Right lobe of liver (tissue), 4 donors: ENCODE measurements at regions not wholly inside any gene's neighbourhood (a gene's known extent, or its start where the extent isn't known, plus 50 kb on each side); places are given as distances from the start of the nearest gene placed in this dataset.

Experiments used
- POLR2A ChIP-seq: fragments of 450-650 bp; IDR thresholded peaks from one replicate; pipeline ENCODE4 v1.6.1; 2017; ENCODE audit warnings: antibody characterized with exemption, mild to moderate bottlenecking
- TF ChIP-seq, protein P1 (sequence below), 4 donors: fragments of 200-600 bp in 3 of 4; fragments of 450-650 bp in 1 of 4; IDR thresholded peaks; one replicate each; pipeline versions ENCODE4 v1.5.1 to v1.8.0; 2016 to 2022; ENCODE audit warnings: antibody characterized with exemption in 4 of 4, mild to moderate bottlenecking in 2 of 4
- donor health status: DM: no; HTN: no; CAD: no.
- donor health status: DM: no; HTN: no; CAD: no.
- donor health status: DM: no; HTN: yes; CAD: no.

DNA sequence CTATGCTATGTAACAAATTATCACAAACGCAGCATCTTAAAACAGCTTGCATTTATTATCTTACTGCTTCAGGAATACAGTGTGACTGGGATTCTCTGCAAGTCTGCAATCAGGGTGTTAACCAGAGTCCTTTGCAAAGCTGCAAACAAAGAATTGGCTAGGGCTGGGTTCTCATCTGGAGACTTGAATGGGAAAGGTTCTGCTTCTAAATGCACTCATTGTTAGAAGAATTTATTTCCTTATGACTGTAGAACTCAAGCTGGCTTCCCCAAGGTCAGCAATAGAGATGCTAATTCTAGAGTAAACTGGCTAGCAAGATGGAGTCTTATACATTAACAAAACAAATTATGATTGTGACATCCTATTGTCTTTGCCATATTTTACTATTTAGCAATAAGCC, 673.7 kb downstream of the DIPK2A start:
- TF ChIP-seq, protein P1, sequence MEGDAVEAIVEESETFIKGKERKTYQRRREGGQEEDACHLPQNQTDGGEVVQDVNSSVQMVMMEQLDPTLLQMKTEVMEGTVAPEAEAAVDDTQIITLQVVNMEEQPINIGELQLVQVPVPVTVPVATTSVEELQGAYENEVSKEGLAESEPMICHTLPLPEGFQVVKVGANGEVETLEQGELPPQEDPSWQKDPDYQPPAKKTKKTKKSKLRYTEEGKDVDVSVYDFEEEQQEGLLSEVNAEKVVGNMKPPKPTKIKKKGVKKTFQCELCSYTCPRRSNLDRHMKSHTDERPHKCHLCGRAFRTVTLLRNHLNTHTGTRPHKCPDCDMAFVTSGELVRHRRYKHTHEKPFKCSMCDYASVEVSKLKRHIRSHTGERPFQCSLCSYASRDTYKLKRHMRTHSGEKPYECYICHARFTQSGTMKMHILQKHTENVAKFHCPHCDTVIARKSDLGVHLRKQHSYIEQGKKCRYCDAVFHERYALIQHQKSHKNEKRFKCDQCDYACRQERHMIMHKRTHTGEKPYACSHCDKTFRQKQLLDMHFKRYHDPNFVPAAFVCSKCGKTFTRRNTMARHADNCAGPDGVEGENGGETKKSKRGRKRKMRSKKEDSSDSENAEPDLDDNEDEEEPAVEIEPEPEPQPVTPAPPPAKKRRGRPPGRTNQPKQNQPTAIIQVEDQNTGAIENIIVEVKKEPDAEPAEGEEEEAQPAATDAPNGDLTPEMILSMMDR (IDR thresholded peaks at IDR 0.05), result no peak
- no peak for TF ChIP-seq POLR2A
